ENCODE measurements at regions not wholly inside any gene's neighbourhood (a gene's known extent, or its start where the extent isn't known, plus 50 kb on each side); places are given as distances from the start of the nearest gene placed in this dataset.

DNA sequence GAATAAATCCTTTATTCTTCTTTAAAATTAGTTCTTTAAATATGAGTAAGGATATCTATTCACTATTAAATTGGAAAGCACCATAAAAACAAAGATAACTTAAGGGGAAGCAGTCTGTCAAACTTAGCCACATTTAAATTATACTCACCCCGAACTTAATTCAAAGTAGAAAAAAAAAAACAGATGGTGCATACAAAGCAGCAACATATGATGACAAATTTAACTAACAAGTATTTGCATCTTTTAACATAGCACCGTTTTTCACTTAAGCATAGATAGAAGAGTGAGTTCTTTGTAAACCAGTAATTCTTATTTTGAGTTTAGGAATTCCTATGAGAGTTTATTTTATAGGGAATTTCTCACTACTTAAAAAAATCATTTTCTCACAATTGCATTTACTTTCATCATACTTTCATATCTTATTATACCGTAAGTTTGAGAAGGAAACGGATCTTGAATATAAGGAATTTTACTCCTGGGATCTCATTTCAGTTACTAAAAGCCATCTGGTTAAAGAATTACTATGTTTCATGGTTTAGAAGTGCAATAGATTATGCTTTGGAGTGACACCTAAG, 828.2 kb upstream of the MAP3K7 start:
- no peaks in the 10 kb centered on the region for H3K27me3 ChIP-seq (ENCODE audit: control insufficient read depth, insufficient read depth, low read length)
- peaks cover 5% of the 10 kb centered on the region for H3K4me1 ChIP-seq (ENCODE audit: control insufficient read depth, insufficient read depth, low read length)
- H3K9ac ChIP-seq (ENCODE audit: low read depth, low read length) = no peak overlapping the region
- no peaks in the 10 kb centered on the region for H3K9me3 ChIP-seq (ENCODE audit: control insufficient read depth, insufficient read depth, low read length)
- no peaks in the 10 kb centered on the region for H3K36me3 ChIP-seq (ENCODE audit: control insufficient read depth, insufficient read depth, low read length)
- H3K4me3 ChIP-seq (ENCODE audit: low read depth, low read length) = no peak overlapping the region

DNA sequence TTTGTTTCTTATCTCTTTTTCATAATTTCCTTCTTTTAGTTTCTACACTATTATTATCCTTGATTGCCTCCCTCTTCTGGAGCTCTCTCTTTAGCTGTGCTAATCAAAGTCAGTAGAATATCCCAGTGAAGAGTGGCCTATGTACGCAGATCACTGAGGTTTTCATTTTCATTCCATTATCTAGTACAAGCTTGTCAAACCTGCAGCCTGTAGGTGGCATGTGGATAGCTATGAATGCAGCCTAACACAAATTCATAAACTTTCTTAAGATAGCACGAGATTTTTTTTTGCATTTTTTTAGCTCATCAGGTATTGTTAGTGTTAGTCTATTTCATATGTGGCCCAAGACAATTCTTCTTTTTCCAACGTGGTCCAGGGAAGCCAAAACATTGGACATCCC, 825.7 kb upstream of the MAP3K7 start:
- peaks cover 5% of the 10 kb centered on the region for H3K4me1 ChIP-seq (ENCODE audit: control insufficient read depth, insufficient read depth, low read length)
- H3K9ac ChIP-seq (ENCODE audit: low read depth, low read length) = no peak overlapping the region
- no peaks in the 10 kb centered on the region for H3K27me3 ChIP-seq (ENCODE audit: control insufficient read depth, insufficient read depth, low read length)
- no peaks in the 10 kb centered on the region for H3K36me3 ChIP-seq (ENCODE audit: control insufficient read depth, insufficient read depth, low read length)
- no peak overlapping the region for H3K4me3 ChIP-seq (ENCODE audit: low read depth, low read length)
- H3K9me3 ChIP-seq (ENCODE audit: control insufficient read depth, insufficient read depth, low read length) = no peaks in the 10 kb centered on the region

GRCh38 chr6:91407706-91408105, 820.8 kb upstream of the MAP3K7 start:
- Histone ChIP-seq H3K4me1 (ENCODE audit: control insufficient read depth, insufficient read depth, low read length) (no peaks in the 10 kb centered on the region), H3K27me3 (ENCODE audit: control insufficient read depth, insufficient read depth, low read length) (no peaks in the 10 kb centered on the region), H3K9me3 (ENCODE audit: control insufficient read depth, insufficient read depth, low read length) (no peaks in the 10 kb centered on the region), H3K36me3 (ENCODE audit: control insufficient read depth, insufficient read depth, low read length) (no peaks in the 10 kb centered on the region), H3K4me3 (ENCODE audit: low read depth, low read length) (no peak overlapping the region), H3K9ac (ENCODE audit: low read depth, low read length) (no peak overlapping the region)

- no peak overlapping the region for H3K9ac ChIP-seq (ENCODE audit: low read depth, low read length)
- no peaks in the 10 kb centered on the region for H3K9me3 ChIP-seq (ENCODE audit: control insufficient read depth, insufficient read depth, low read length)
- no peaks in the 10 kb centered on the region for H3K4me1 ChIP-seq (ENCODE audit: control insufficient read depth, insufficient read depth, low read length)
- no peak overlapping the region for H3K4me3 ChIP-seq (ENCODE audit: low read depth, low read length)
- H3K36me3 ChIP-seq (ENCODE audit: control insufficient read depth, insufficient read depth, low read length) = no peaks in the 10 kb centered on the region
- H3K27me3 ChIP-seq (ENCODE audit: control insufficient read depth, insufficient read depth, low read length) = no peaks in the 10 kb centered on the region
Measured at GRCh38 chr6:91392951-91393350, 806.1 kb upstream of the MAP3K7 start.

DNA sequence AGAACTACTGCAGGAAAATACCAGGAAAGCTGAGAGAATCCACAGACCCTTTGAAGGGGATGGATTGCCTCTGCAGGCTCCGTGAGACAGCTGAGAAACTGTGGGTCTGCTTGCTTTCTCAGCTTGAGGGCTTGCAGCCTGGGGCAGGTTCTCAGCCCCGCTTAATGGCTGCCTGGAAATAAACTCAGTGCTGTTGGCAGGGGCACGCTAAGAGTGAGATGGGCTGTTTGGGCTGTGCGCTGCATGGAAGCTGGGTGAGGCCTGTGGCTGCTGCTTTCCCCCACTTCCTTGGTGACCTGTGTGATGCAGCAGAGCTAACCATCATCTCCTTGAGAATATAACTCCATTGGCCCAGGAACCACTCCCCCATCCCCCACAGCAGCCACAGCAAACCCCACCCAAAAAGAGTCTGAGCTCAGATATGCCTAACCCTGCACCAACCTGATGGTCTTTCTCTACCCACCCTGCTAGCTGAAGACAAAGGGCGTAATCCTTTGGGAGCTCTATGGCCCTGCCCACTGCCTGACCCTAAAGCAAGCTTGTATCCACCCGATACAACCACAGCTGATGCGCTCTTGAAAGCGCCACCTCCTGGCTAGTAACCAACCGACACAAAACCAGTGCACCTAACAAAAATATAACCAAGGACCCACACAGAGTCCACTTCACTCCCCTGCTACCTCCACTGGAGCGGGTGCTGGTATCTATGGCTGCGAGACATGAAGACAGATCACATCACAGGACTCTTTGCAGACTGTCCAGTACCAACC, 800.6 kb upstream of the MAP3K7 start:
- Histone ChIP-seq H3K4me1 (ENCODE audit: control insufficient read depth, insufficient read depth, low read length) (no peaks in the 10 kb centered on the region), H3K9me3 (ENCODE audit: control insufficient read depth, insufficient read depth, low read length) (no peaks in the 10 kb centered on the region), H3K36me3 (ENCODE audit: control insufficient read depth, insufficient read depth, low read length) (no peaks in the 10 kb centered on the region), H3K9ac (ENCODE audit: low read depth, low read length) (no peak overlapping the region), H3K27me3 (ENCODE audit: control insufficient read depth, insufficient read depth, low read length) (no peaks in the 10 kb centered on the region), H3K4me3 (ENCODE audit: low read depth, low read length) (no peak overlapping the region)

DNA sequence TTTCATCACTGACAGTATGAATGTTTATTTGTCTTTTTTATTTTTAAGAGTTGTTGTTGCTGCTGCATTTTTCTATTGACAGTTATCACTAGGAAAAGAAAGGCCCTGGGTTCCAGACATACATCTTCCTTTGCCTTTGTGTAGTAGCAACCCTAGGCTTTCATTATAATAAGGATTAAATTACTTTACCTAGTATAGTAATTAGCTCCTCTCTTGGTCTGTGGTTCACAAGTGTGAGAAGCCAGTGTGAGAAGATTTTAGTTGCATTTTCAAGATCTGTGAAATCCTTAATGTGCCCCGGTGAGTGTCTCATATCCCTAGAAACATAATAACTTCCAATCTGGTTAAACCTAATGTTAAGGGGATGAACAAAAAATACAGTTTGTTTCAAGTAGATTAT, 799.3 kb upstream of the MAP3K7 start:
- Histone ChIP-seq H3K9me3 (ENCODE audit: control insufficient read depth, insufficient read depth, low read length) (no peaks in the 10 kb centered on the region), H3K36me3 (ENCODE audit: control insufficient read depth, insufficient read depth, low read length) (no peaks in the 10 kb centered on the region), H3K9ac (ENCODE audit: low read depth, low read length) (no peak overlapping the region), H3K4me1 (ENCODE audit: control insufficient read depth, insufficient read depth, low read length) (no peaks in the 10 kb centered on the region), H3K4me3 (ENCODE audit: low read depth, low read length) (no peak overlapping the region), H3K27me3 (ENCODE audit: control insufficient read depth, insufficient read depth, low read length) (no peaks in the 10 kb centered on the region)

DNA sequence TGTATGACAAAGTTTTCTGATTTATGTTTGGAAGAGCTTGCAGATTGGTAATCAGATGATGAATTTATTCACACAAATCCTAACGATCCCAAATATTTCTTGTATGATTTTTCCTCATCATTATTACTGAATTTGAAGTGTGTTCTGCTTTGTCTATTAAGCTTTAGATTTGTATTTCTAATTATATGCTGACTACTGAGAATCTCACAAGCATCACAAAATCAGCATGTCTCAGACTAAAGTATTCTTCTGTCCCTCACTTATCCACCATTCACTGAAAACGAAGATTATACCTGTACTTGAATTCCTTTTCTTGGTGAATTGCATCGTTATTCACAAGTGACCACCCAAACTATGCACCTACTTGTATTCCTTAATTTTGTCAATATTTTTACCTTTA, 796.3 kb upstream of the MAP3K7 start:
- no peak overlapping the region for H3K9ac ChIP-seq (ENCODE audit: low read depth, low read length)
- no peaks in the 10 kb centered on the region for H3K4me1 ChIP-seq (ENCODE audit: control insufficient read depth, insufficient read depth, low read length)
- no peaks in the 10 kb centered on the region for H3K9me3 ChIP-seq (ENCODE audit: control insufficient read depth, insufficient read depth, low read length)
- no peaks in the 10 kb centered on the region for H3K27me3 ChIP-seq (ENCODE audit: control insufficient read depth, insufficient read depth, low read length)
- H3K36me3 ChIP-seq (ENCODE audit: control insufficient read depth, insufficient read depth, low read length) = no peaks in the 10 kb centered on the region
- H3K4me3 ChIP-seq (ENCODE audit: low read depth, low read length) = no peak overlapping the region

GRCh38 chr6:91376686-91377085, 789.8 kb upstream of the MAP3K7 start:
- Histone ChIP-seq H3K9me3 (ENCODE audit: control insufficient read depth, insufficient read depth, low read length) (no peaks in the 10 kb centered on the region), H3K4me1 (ENCODE audit: control insufficient read depth, insufficient read depth, low read length) (peaks cover 3% of the 10 kb centered on the region), H3K36me3 (ENCODE audit: control insufficient read depth, insufficient read depth, low read length) (no peaks in the 10 kb centered on the region), H3K27me3 (ENCODE audit: control insufficient read depth, insufficient read depth, low read length) (no peaks in the 10 kb centered on the region), H3K9ac (ENCODE audit: low read depth, low read length) (no peak overlapping the region), H3K4me3 (ENCODE audit: low read depth, low read length) (no peak overlapping the region)

DNA sequence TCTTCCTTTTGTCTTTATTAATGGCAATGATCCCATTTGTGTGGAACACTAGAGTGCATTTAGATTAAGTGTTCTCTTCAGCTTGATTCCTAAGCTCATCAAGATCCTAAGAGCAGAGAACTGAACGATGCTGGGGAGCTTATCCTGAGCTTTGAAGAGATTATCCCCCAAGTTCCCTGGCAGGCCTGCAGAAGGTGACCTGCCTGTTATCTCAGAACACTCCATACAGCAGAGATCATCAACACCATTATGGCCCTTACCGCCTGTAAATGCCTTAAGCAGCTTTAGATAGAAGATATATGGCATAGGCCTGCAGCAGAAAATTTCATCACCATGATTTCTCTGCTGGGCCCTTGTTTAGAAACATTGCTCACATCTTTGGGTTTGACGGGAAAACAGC, 779.9 kb upstream of the MAP3K7 start:
- Histone ChIP-seq H3K9me3 (ENCODE audit: control insufficient read depth, insufficient read depth, low read length) (no peaks in the 10 kb centered on the region), H3K4me3 (ENCODE audit: low read depth, low read length) (no peak overlapping the region), H3K27me3 (ENCODE audit: control insufficient read depth, insufficient read depth, low read length) (no peaks in the 10 kb centered on the region), H3K36me3 (ENCODE audit: control insufficient read depth, insufficient read depth, low read length) (no peaks in the 10 kb centered on the region), H3K4me1 (ENCODE audit: control insufficient read depth, insufficient read depth, low read length) (no peaks in the 10 kb centered on the region), H3K9ac (ENCODE audit: low read depth, low read length) (no peak overlapping the region)

- no peaks in the 10 kb centered on the region for H3K27me3 ChIP-seq (ENCODE audit: control insufficient read depth, insufficient read depth, low read length)
- H3K4me3 ChIP-seq (ENCODE audit: low read depth, low read length) = no peak overlapping the region
- no peak overlapping the region for H3K9ac ChIP-seq (ENCODE audit: low read depth, low read length)
- no peaks in the 10 kb centered on the region for H3K36me3 ChIP-seq (ENCODE audit: control insufficient read depth, insufficient read depth, low read length)
- H3K9me3 ChIP-seq (ENCODE audit: control insufficient read depth, insufficient read depth, low read length) = no peaks in the 10 kb centered on the region
- no peaks in the 10 kb centered on the region for H3K4me1 ChIP-seq (ENCODE audit: control insufficient read depth, insufficient read depth, low read length)
Measured at GRCh38 chr6:91358986-91359385, 772.1 kb upstream of the MAP3K7 start.

DNA sequence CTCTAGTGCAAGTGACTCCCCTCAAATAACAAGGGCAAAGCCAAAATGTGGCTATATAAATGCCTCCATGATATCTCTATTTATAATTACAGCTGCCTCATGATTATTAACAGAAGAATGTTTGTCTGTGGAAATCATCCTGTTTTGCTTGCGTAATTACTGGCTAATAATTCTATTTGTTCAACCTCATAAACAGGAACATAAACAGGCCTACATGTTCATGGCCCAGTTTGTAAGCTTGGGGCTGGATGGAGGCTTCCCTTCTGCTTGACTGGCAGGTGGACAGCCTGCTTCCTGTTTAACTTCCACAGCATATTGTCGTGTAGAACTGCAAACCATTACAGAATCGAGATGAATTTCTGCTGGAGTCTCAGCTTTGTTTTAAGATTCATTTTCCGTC, 766.0 kb upstream of the MAP3K7 start:
- Histone ChIP-seq H3K9me3 (ENCODE audit: control insufficient read depth, insufficient read depth, low read length) (no peaks in the 10 kb centered on the region), H3K9ac (ENCODE audit: low read depth, low read length) (no peak overlapping the region), H3K4me3 (ENCODE audit: low read depth, low read length) (no peak overlapping the region), H3K27me3 (ENCODE audit: control insufficient read depth, insufficient read depth, low read length) (no peaks in the 10 kb centered on the region), H3K36me3 (ENCODE audit: control insufficient read depth, insufficient read depth, low read length) (no peaks in the 10 kb centered on the region), H3K4me1 (ENCODE audit: control insufficient read depth, insufficient read depth, low read length) (no peaks in the 10 kb centered on the region)

DNA sequence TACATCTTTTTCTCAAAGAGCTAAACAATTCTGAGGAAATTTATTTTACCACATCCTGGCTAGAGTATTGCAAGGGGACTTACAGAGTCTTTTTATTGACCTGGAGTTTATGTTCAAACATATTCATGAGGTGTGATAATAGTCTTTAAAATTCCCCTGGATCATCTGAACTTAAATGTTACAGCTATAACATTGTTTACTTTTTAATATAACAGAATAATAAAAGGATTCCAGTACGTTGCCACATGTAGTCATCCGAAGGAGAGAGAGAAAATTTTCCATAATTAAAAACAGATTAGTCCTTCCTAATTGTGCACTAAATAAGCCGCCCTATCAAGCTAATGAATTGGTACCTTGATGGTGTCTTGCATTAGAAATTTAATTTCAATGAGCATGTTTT, 765.4 kb upstream of the MAP3K7 start:
- H3K36me3 ChIP-seq (ENCODE audit: control insufficient read depth, insufficient read depth, low read length) = no peaks in the 10 kb centered on the region
- H3K27me3 ChIP-seq (ENCODE audit: control insufficient read depth, insufficient read depth, low read length) = no peaks in the 10 kb centered on the region
- H3K9me3 ChIP-seq (ENCODE audit: control insufficient read depth, insufficient read depth, low read length) = no peaks in the 10 kb centered on the region

More for the DNA sequence above, 765.4 kb upstream of the MAP3K7 start:
- H3K9ac ChIP-seq (ENCODE audit: low read depth, low read length) = no peak overlapping the region
- no peaks in the 10 kb centered on the region for H3K4me1 ChIP-seq (ENCODE audit: control insufficient read depth, insufficient read depth, low read length)
- H3K4me3 ChIP-seq (ENCODE audit: low read depth, low read length) = no peak overlapping the region
